Stimulated activated CD4-positive, alpha-beta T cell treated with anti-CD3 and anti-CD28 coated beads, Interleukin-4, amount 100 ng/mL, for 48 hours (primary cell): ENCODE measurements at regions not wholly inside any gene's neighbourhood (a gene's known extent, or its start where the extent isn't known, plus 50 kb on each side); places are given as distances from the start of the nearest gene placed in this dataset.
"Not testable (repeated sequence)": the region's sequence is repeated elsewhere in the genome, so short reads cannot be mapped to it uniquely, and the experiment has no call there.

Experiments
- DNase-seq, 2 donors: peaks; one replicate each; pipeline ENCODE4 v3.0.0-alpha.2; 2020; ENCODE audit warnings: low read depth in 2 of 2

DNA sequence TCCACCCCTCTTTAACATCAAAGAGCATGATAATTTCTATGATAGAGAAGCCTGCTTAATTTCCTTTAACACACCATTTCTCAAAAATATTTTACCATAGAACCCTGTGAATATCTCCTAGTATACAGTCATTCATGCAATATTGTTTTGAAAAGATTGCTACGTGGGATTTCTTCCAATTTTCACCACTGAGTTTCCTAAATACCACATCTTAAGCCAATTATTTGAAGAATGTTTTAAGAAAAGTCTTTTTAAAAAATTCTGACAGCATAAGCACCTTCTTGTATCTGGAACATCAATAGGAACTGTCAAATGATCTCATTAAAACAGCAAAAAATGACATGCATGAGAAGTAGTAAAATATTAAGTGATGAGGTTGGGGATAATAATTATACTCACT, 1126.7 kb downstream of the TUSC7 start:
- DNase-seq, result no peak

DNA sequence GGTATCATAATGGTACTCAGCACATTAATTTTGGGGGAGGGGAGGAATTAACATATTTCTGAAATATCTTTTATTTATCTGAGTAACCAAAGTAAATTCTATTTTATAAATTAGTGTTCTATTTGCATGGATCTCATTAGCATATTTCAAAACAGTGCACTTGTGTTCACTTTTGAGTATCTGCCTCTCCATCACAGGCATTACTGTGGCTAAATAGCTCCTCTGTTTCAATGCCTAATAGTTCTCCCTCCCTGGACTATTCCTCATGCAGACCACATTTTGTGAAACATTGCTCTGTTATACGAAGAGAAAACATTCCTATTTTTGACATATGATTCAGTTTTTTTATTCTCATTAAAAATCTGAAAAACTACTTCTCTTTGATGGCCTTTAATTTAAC, 1127.8 kb downstream of the TUSC7 start:
- DNase-seq, result no peak

DNA sequence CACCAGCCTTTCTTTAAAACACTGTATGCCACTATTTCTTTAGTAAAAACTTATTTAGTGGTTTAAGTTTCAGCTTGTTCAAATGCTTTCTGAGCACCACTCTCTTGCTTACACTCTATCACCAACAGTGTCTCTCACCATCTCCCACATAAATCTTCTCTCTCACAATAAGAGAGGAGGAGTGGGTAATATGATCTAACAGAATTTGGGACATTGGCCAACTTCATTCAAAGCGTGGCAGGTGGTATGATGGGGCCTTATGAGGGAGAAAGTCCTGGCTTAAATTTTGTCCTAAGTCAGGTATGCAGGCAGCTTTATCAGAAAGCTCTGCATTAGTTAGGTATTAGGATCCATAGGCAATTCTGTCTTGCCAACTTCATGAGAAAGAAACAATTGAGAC, 1132.5 kb downstream of the TUSC7 start:
- DNase-seq, result no peak

DNA sequence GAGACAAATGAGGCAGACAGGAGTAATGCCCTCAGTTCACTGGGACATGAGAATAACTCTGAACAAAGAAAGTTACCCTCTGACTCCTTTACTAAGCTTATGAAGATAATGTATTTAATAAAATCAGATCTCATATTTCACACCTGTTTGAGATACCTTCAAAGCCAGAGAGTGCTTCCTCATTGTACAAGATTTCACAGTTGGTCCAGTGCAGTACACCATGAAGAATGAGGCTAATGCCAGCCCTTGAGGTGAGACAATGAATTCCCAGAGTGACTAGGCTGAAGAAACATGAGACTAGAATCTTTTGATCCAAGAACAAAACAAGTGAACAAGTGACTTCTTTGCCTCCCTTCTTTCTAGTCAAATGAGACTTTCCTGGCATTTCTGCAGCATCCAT, 1133.8 kb downstream of the TUSC7 start:
- no peak for DNase-seq

DNA sequence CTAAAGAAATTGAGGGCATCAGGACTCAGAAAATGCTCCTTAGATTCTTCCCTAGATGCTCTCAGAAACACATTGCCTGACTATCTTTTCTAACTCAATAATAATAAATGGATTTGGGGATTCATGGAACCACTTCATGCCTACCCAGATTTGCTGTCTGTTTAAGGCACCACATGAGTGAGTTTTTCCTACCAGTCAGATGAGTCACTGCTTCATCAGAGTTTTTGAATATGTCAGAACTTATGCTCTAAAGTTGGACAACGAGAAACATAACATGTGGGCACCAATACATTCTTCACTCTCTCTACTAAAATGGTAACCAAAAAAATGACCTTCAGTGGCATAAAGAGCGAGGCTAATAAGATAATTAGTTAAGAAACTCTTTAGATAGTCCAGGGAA, 1135.1 kb downstream of the TUSC7 start:
- no peak for DNase-seq

DNA sequence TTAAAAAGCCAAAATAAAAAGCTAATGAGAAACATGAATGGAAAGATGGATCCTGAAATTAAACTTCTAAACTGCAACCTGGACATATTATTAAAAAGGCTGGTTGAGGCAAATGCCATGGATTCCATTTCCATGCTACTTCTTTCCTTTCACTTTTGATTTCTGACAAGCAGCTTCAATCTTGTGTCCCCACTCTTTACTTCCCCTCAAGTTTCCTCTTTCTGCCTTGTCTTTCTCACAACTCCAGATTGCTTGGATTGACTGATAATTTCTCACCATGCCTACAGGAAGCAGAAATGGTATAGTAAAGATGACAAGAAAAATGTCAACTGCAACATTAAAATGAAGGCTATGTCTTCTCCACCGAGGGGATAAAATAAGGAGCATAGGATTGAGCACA, 1136.7 kb downstream of the TUSC7 start:
- no peak for DNase-seq

DNA sequence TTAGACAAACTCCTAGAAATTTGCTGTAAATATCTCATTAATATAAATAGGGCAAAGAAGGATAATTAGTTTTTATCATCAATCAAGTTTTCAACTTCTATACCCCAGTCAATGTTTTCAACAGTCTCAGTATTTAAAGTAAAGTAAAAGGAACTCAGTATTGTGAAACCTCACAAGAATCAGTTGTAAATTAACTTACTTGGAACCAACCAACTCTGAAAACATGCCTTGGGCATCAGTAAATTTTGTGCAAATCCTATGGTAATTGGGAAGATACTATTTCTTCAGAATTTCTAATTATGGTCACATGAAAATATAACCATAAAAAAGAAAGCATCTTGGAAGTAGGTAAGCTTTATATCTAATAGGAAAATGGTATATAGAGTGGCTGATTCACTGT, 1139.0 kb downstream of the TUSC7 start:
- DNase-seq, result no peak

DNA sequence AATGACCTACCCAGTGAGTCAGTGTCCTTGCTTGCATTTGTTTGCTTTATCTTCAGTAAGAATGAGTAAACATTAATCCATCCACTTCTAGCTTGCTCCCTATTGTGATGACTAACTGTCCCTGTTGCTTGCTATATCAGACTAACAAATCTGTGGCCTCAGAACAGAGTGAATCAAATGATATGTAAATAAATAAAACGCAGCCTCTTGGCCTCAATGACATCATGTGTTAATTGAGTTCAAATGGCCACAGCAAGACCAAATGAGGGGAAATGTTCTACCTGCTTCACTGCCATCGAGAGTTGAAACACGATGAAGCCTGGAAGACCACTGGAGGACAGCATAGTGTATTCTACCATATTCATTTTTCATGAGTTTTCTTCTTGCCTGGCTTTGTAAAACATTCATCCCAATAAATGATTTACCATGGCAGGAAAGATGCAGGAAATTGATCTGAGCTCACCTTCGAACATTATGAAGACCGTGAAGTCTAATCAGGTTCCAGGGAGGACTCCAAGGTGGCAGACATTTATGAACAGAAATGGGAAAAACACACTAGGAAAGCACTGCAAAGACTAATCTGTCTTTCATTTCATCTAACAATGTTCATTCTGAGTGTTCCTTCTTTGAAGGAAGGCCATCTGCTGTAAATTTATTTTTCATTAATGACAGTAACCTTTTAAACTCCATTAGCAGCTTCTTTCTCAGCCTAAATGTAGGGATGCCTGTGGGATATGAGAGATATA, 1144.5 kb downstream of the TUSC7 start:
- no peak for DNase-seq

DNA sequence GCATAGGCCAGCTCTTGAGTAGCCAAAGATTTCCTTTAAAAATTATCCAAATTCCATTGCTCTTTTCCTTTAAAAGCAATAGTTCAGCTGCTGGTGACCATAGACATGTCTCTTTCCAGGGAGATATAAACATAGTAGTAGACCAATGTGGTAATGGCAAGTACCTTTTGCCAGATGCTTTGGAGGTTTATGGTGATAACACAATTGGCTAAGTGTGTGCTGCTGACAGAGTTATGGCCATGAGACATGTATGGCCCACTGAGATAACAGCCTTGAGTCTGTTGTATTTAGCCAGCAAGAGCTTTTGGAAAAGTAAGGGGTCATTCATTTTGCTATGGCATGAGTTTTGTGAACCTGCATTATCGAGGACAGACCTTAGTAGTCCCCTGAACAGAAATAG, 1146.8 kb downstream of the TUSC7 start:
- DNase-seq, result no peak

DNA sequence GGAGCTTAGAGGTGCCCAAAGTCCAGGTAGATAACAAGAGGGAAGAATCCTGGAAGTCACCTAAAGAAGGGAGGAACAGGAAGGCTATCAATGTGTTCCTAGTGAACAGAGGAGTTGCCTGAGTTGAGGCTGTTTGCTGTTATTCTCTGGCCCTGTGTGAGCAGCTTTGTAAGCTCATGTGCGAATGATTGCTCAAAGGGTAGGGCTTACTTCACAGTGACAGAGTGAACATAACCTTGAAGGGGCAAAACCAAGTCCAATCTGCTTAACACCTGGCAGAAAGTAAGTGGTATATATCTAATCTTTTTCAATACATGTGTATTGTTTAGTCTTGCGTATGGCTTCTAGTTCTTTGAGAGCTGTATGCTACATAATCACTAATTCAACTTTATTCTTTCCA, 1153.6 kb downstream of the TUSC7 start:
- DNase-seq, result no peak

DNA sequence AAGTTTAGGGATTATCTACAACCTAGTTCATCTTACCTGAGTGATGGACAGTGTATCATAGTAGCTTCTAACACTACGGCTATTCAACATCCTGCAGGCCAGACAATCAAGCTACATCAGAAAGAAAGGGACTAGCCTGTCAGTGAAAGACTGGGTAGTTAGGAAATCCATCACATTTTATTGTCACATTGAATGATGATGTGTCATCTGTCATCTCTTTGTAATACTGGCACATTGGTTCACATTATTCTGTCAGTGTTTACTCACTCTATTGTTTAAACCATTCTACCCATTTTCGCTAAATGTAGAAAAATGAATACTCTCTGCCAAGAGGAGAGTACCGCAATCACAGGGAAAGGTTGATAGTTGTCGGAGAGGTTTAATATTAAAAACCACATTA, 1155.8 kb downstream of the TUSC7 start:
- no peak for DNase-seq

DNA sequence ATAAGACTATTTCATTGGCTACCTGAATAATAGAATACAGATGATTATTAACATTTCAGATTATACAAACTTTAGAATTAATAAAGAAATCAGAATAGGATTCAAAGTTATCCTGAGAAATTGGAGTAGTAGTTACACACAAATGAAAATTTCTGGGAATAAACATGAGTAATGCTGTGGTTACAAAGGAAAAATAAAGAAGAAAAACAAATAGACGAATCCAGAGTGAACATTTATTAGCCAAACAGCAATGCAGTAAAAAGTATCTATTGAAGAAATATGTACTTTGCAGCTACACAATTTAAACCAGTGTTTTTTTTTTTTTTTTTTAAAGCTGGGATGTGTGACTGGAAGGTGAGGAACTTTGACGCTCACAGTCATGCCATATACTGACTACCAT, 1159.2 kb downstream of the TUSC7 start:
- no peak for DNase-seq

DNA sequence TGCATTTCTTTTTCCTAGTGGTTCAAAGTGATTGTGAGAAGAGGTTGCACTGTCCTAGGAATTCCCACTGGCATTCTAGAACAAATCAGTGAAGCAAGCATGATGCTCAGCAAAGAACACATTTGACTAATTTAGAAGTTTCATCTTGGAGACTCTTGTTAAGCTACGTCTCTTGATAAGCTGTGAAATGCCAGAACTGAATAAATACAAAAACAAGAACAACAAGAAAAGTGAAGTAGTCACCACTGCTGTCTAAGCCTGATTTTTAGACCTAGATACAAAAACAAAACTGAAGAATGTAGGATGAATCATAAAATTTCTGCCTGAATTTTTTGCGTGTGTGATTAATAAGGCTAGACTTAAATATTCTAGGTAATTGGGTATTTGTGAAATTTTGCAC, 1162.4 kb downstream of the TUSC7 start:
- no peak for DNase-seq

DNA sequence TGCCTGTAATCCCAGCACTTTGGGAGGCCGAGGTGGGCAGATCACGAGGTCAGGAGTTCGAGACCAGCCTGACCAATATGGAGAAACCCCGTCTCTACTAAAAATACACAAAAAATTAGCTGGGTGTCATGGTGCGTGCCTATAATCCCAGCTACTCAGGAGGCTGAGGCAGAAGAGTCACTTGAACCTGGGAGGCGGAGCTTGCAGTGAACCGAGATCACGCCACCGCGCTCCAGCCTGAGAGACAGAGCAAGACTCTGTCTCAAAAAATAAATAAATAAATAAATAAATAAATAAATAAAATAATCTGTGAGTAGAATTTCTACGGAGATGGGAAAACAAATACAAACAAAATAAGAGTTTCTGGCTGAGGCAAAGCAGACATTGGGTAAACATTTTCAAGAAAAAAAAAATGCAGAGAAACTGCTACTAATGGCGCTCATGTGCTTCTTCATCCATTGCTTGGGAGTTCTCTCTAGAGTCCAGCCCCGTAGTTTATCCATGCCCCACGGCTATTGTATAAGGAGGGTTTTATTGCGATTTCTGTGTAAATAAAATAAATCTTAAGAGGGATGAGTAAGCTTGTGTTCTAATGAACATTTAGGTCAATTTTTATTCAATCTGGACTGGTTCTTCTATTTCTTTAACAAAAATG, 1161.9 kb downstream of the IGSF11 start:
- DNase-seq, result not testable (repeated sequence)

DNA sequence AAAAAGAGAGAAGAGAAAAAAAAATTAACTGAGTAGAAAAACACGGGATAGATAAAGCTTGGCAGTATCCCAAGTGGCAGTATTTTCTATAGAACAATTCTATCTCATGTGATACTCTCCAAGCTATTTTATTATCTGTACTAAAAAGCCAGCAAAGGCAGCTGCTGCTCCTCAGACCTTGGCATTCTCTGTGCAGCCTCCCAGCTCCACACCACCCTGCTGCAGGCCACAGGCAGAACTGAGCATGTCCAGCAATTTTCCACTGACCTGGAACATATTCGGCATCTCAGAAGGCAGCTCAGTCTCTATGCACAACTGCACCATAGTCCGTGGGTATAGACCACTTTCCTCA, 1161.4 kb downstream of the IGSF11 start:
- DNase-seq, result no peak

DNA sequence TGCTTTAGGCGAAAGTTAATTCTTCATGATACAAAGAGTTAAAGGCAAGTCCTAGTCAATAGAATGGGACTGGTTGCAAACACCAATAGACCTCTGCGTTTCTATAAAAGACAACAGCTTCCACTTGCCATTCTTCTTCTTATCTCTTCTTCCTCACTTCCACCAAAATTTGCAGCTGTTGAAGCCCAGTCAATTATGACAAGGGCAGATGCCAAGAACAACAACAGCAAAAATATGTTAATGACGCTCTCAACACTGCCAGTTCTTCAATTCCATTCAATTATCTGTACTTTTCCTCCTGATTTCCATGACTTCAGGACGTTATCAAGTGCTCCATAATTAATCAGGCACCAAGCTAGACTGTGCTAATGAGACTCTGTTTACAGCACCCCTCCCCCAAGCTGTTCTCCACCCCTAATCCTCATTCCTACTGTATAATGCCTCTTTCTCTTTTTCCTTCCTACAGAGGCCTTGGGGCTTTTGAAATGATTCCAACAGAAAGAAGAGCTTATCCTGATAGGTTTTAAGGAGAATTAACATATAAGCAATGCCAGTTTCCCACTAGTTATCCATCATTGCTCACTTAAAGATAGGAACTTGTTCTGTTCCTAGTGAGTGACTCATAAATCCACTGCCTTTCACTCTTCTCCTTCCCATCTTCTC, 1160.5 kb downstream of the IGSF11 start:
- no peak for DNase-seq

DNA sequence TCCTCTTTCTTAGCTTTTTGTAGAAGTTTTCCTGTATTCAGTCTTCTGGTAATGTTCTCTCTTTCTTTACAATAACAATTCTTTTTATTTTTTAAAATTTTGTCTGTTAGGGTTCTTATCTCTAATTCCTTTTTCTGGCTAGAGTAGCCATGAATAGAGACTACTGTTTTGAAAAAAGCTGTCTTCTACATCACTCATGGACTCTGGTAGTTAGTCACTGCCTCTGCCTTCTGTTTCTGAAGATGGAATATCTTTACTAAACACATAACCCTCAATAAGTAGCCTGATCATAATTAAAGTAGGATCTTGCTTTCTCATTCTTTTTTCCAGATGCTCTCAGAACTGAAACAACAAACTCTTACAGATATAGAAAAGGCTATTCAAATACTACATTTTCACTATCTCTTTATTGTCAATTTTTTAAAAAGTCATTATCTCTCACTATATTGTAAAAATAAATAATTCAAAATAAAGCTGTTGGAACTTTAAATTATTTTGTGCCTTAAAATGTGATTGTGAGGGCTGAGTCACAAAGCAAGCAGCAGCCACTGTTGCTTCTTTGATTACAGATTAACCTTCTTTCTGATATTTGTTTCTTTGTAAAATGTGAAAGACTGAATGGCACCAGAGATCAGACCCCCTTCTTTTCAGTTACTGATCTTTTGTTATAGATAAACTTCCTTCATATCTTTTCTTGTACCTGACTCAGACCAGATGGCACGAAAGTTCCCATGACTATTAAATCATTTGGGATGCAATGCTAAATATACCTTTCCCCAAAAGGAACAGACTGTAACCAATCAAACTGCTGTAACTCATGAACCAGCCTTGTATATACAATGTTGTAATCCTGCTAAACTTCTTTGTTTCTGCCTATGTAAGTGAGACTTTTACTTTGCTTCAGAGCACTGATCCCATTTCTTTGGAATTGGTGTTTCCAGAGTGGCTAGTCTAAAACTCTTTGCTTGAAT, 1159.5 kb downstream of the IGSF11 start:
- no peak for DNase-seq

DNA sequence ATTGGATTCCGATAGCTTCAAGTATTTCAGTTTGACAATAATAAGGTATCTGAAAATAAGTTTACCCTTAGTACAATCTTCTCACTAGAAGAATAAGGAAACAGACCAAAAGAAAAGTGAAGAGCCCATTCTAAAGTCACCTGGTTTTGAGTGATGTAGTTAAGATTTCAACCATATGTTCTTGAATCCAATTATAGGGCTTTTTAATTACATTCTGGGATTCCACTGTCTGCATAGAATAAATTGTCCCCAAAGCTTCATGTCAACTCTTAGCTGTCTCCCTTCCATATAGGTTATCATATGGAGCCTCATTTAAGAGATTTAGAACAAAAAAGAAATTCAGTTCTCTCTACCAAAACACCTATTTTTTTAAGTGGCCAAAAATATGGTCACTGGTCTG, 1158.8 kb downstream of the IGSF11 start:
- no peak for DNase-seq

DNA sequence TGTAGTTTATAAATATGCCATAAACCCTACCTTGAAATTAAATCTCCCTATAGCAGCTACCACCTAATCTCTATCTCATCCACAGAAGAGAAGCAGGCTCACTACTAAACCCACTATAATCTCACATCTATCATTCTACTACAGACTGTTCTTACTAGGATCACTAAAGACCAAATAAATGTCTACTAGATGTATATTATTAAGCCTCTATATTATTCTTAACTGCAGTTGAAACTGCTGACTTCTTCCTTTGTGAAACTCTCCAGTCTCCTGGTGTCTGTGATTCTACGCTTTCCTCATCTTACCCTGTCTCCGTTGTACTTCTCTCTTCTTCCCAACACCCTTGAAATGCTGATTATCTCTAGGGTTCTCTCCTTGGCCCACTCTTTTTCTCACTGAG, 1154.0 kb downstream of the IGSF11 start:
- no peak for DNase-seq

DNA sequence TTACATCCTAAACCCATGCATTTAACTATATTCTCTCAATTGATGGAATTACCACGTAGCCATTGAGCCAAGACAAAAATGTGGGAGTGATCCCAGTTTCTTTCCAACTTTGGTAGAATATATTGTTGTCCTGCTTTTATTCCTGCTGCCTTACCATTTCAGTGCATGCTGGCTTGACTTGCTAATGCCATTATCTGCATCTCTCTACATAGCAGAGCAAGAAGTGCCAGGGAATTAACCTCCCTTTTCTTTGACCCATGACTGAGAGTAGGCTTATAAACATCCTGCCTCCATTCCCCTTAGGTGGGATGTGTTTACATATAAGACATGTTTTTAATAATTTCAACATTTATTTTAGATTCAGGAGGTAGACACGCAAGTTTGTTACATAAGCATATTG, 1153.4 kb downstream of the IGSF11 start:
- no peak for DNase-seq

DNA sequence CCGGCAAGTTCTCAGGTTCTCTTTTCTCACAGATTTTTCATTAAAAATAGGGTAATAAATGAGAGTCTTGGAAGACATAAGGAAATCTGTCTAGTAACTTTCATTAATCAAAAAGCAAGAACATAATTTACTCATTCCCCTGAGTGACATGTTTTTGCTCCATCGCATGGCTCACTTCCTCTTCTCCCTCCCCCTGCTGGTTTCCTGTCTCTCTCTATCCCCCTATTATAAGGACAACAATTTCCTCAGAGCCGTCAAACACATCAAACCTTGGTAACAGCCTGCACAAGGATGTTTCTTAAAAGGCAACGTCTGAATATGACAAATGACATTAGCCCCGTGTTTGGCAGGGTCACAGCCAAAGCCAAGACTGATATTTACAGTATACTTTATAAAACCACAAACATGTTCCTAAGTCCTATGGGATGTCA, 1149.6 kb downstream of the IGSF11 start:
- DNase-seq, result no peak

DNA sequence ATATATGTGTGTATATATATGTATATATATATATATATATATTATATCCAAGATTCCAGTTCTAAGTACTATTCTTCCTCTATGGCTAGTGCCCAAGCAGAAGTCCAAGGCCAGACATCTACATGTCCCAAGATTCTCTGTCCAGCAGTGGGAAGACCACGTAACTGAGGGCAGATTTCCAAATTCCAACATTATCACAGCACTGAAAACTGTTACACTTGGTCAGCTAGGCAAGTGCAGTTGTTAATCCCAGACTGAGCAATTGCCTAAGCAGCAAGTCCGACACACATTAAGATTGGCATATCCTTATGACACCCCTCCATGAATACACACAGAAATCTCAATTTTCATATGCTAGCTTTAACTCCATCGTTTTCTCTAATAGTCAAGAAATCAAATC, 1148.5 kb downstream of the IGSF11 start:
- DNase-seq, result no peak
